HS-27A (cell line): ENCODE measurements at regions not wholly inside any gene's neighbourhood (a gene's known extent, or its start where the extent isn't known, plus 50 kb on each side); places are given as distances from the start of the nearest gene placed in this dataset.
"Not testable (repeated sequence)": the region's sequence is repeated elsewhere in the genome, so short reads cannot be mapped to it uniquely, and the experiment has no call there.

Experiments
- DNase-seq: peaks from one replicate; pipeline ENCODE4 v3.0.0-alpha.2; 2012; ENCODE audit warnings: low read depth, missing footprints

GRCh38 chr5:6110441-6111005 is 267.8 kb downstream of the MED10 start:
- no peak for DNase-seq

DNA sequence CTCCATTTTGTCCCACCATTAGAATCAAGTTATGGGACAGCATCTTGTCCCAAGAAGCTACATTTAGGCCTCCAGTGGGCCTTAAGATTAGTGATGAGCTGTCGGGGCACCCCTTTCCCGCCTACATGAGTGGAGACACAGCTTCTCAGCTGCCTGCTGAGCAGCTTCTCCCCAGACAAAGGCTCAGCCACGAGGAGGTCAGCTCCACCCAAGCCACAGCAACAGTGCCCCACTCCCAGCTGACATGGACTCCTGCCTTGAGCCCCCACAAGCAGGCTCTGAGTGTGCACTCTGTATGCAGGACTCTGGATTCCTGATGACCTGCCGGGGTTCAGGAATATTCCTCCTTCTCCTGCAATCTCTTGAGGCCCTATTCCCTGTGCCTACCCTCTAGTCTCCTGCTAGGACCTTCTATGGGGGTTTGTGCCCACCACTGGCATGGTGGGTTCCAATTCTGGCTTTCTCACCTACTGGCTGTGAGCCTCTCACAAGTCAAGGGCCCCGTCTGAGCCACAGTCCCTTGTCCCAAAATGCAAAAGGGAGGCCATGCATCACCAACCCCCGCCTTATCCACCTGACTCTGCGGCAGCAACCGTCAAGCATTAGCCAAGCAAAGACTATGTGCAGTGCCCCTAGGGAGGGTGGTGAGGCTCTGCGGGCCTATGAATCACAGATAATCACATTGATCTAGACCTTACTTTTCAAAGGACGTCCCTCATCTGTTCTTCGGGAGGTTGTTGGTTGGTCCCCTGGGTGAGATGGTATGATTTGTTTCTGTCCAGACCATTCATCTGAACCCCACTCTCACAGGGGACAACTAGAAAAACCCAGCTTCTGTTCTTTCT is 269.1 kb downstream of the MED10 start:
- no peak for DNase-seq

GRCh38 chr5:6108540-6108848 is 269.9 kb downstream of the MED10 start:
- DNase-seq: no peak

DNA sequence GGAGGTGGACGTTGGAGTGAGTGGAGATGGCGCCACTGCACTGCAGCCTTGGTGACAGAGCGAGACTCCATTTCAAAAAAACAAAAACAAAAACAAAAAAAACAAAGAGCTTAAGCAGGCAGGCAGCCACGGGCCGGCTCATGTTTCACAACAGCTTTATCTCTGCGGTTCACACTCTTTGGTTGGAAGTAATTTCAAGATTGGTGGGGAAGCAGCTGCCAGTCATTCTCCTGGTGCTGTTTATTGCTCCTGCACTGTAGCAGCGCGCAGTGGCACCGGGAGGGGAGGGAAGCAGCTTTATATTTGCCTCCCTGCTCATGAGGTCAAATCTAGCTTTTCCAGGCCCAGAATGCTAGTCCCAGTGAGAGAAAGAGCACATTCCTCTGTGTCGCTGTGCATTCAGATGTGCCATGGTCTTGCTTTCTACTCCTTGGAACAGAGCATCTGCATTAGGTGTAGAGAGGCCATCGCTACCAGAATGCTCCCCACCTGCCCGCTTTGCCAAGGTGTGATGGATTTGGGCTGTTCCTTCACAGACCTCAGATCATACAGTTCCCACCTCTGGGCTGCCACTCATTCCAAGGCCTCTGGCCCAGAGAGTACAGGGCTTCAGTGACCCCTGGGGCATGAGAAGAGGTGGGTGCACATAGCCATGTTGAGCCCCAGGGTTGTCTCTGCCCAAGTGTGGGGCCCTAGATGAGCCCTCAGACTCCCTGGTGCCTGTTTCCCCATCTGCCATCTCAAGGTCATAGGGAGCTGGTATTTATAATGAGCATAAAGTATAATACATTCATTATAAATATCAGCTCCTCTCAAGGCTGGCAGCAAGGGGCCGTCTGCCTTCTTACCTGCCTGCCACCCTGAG is 270.4 kb downstream of the MED10 start:
- no peak for DNase-seq

GRCh38 chr5:6106756-6107155 is 271.6 kb downstream of the MED10 start:
- no peak for DNase-seq

GRCh38 chr5:6105320-6105719 is 273.0 kb downstream of the MED10 start:
- no peak for DNase-seq

DNA sequence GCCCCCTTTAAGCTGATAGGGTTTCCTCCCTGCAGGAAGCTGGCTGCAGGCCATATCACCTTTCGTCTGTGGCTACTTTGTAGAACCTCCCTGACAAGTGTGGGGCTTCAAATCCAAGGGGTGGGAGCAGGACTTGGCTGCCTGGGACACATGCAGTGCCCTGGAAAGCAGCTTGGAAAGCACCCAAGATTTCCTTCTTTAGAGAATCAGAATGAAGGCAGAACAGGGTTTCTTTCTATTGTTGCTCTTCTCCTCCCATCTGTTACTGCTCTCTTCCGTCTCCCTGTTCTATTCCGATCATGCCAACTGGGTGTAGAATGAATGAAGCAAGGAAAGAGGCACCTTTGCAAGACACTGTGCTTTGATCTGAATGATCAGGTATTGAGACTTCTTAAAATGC is 282.2 kb downstream of the MED10 start:
- no peak for DNase-seq

DNA sequence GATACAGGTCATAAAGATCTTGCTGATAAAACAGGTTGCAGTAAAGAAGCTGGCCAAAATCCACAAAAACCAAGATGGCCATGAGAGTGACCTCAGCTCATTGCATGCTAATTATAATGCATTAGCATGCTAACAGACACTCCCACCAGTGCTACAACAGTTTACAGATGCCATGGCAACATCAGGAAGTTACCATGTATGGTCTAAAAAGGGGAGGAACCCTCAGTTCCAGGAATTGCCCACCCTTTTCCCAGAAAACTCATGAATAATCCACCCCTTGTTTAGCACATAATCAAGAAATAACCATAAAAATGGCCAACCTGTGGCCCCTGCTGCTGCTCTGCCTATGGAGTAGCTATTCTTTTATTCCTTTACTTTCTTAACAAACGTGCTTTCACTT is 284.2 kb downstream of the MED10 start:
- not testable (repeated sequence) for DNase-seq

- DNase-seq: no peak
Observed at GRCh38 chr5:6090838-6091237, 287.5 kb downstream of the MED10 start.

DNA sequence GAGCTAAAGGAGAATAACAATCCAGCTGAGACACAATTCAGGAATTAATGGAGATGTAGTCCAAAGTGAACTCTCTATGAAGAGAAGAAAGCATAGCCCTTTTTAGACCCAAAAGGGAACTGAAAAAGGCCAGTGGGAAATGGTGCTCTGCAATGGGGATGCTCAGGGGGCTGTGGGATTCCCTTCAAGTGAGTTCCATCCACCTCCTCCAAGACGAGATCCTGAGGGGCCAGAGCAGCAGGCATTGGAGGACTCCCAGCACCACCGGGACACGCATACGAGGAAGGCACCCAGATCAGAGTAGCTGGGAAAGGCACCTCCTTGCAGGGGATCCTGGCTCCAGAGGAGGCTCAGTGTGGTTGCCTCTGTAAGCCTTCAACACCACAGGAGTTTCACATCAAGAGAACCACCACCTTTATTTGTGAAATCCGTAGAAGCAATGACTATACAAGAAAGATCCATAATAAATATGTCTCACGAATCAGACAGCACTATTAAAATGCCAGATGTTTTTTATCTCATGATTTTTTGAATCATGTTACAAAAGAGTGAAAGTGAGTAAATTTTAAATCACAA is 288.2 kb downstream of the MED10 start:
- DNase-seq: no peak

DNA sequence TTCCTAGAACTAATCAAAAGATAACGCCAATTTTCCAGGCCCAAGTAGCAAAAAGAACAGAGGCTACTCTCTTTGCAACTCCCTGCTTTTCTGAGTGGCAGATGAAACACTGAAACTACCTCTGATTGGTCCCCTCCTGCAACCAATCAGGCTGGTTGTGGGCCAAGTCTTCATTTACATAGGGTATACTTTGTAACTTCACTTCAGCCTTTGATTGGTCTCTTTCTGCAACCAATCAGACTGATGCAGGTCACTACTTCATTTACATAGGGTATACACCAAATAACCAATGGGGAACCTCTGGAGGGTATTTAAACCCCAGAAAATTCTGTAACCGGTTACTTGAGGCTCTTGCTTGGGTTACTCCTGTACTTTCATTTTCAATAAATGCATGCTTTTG is 289.6 kb downstream of the MED10 start:
- no peak for DNase-seq

- DNase-seq: no peak
Observed at GRCh38 chr5:6087576-6087975, 290.8 kb downstream of the MED10 start.

GRCh38 chr5:6086871-6087270 is 291.5 kb downstream of the MED10 start:
- DNase-seq: no peak

GRCh38 chr5:6085341-6085860 is 292.9 kb downstream of the MED10 start:
- no peak for DNase-seq

DNA sequence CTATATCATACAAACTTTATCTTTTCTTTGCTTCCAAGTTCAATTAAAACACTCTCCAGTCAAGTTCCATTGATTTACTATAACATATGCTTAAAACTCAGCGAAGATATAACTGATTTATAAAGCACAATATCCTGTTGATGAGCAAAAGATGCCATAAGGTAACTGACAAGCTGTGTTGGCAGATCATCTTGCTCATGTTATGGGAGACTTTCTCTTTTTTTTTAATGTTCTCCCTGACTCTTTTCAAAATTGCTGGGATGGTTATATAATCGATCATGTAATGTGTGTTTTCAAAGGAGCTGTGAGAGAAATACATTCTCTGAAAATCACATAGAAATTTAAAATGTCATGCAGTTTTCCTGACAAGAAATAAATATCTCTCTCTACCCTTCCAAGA is 293.5 kb downstream of the MED10 start:
- no peak for DNase-seq

DNA sequence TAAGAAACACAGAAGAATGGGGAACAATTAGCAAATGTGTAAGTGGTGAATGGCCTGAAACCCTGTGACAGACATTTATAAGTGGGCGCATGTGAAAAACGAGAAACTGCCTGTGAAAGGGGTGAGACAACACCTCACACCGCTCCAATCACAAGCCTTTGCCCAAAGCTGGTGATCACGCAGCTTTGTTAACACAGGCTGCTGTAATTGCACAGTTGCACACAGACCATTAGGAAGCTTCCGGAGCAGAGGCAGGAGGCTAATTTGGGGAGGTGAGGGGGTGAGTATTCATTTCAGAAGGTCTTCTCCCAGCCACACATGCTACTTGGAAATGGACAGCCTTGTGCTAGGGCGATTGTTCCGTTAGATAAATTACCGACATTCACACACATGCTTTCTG is 294.0 kb downstream of the MED10 start:
- DNase-seq: no peak

GRCh38 chr5:6083311-6083978 is 294.9 kb downstream of the MED10 start:
- no peak for DNase-seq

DNA sequence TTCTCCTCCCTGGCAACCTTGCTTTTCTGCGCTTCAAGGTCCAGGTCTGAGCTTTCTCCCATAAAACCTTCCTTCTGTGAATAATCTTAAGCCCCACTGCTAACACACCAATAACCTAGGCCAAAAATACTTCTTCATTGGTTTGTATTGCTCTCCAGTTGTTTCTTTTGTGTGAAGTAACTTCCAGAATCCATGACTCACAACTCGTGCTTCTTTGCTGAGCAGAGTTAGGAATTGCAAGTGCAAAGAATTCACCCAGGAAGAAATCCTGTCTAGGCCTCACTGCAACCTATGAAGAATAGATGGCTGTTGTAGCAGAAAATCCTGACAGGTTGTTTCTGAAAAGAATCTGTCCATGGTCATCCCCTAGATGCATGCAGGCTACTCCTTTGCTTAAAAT is 295.7 kb downstream of the MED10 start:
- DNase-seq: no peak

- no peak for DNase-seq
Observed at GRCh38 chr5:6081727-6082210, 296.6 kb downstream of the MED10 start.

DNA sequence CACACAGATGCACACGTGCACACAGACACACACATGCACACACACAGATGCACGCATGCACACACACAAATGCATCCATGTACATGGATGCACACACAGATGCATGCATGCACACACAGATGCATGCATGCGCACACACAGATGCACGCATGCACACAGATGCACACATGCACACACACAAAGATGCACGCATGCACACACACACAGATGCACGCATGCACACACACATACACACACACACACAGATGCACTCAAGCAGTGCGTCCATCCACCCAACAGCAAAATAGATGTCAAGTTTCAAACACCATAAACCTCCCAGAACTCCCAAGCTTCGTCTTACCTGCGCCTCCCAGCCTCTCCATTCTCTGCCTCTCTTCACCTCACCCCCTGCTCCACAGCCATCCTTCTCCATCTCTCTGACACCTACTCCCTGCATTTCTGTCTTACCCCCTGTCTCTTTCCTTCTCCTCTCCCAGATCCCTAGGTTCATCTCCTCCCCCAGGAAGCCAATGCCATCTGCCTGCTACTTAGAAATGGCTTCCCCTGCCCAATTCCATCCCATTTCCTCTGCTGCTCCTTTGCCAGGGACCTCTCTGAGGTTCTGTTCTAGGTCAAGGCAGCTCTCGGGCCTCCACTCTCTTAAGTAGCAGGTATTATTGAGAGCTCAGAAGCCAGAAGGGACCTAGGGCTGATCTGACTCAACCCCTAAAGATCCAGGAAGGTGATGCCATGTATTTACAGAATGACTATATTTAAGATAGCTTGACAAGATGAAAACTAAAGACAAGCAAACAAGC is 297.2 kb downstream of the MED10 start:
- DNase-seq: no peak

DNA sequence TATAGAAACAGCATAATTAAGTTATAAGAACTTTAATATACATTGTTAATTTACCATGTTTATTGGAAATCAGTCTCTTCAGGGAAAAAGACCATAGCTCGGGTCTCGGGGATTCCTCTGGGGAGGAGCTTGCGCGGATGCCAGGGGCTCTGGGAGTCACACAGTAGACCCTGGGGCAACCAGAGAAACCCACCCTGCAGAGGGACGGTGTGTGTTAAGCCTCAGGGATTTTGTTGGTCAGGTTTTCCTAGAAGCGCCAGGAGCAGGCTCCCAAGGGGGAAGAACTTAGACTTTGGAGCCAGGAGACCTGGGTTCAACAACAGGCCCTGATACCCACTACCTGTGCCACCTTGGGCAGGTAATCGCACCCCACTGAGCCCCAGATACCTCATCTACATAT is 297.9 kb downstream of the MED10 start:
- DNase-seq: no peak
